HCT116 (cell line): ENCODE measurements at regions not wholly inside any gene's neighbourhood (a gene's known extent, or its start where the extent isn't known, plus 50 kb on each side); places are given as distances from the start of the nearest gene placed in this dataset.

Source experiments
- ATAC-seq: fragments of 200-7000 bp; cut with Tn5 transposase; 2 replicates; pipeline ENCODE4 v1.9.1; 2020; ENCODE audit warnings: mild to moderate bottlenecking, moderate library complexity
- BruUV-seq: library from RNA; stranded (reverse); fragments of 400-500 nt; replicated peaks from 2 replicates; lab custom pipeline; 2021; lab: Mats Ljungman, UMichigan
- CTCF ChIA-PET: fragments of 300-600 bp; sonication (Branson Sonifier 250); formaldehyde crosslinking; loops from one replicate; lab custom pipeline; 2021; ENCODE audit warnings: antibody characterized with exemption; lab: Charles Lee
- POLR2A ChIA-PET: fragments of 300-600, 350-600 bp; sonication (Branson Sonifier 250); formaldehyde crosslinking; loops from one replicate; lab custom pipeline; 2021; ENCODE audit warnings: antibody characterized with exemption; lab: Charles Lee
- RAD21 ChIA-PET, 2 experiments: fragments of 300-600 bp; sonication (Branson Sonifier 250); formaldehyde crosslinking; loops; one replicate each; lab custom pipeline; 2023; ENCODE audit warnings: low total read pairs in 2 of 2; ENCODE audit not compliant: uncharacterized antibody in 2 of 2, unreplicated experiment in 2 of 2, low non-redundant PET in 1 of 2; lab: Charles Lee
- DNase-seq: peaks from one replicate; pipeline ENCODE4 v3.0.0-alpha.2; 2010; ENCODE audit warnings: low read depth, low spot score
- H2AFZ ChIP-seq: fragments of 200-600 bp; shearing (Covaris generic), sonication (generic); 2 replicates; pipeline ENCODE4 v1.6.1; 2017; ENCODE audit warnings: low read depth, mixed run types, mixed read lengths, antibody characterized with exemption, low read length; ENCODE audit not compliant: poor library complexity, severe bottlenecking
- H3K27ac ChIP-seq: 2 replicates; pipeline ENCODE4 v1.5.1; 2012; ENCODE audit warnings: low read depth, low read length
- H3K27me3 ChIP-seq: fragments of 200-600 bp; sonication (generic); 2 replicates; pipeline ENCODE4 v1.6.1; 2016; ENCODE audit warnings: mixed run types, low read length, mixed read lengths; ENCODE audit not compliant: insufficient read depth
- H3K36me3 ChIP-seq, 2 experiments: fragments of 200-500 bp in 1 of 2; fragments of 200-600 bp in 1 of 2; sonication (Bioruptor generic) in 1 of 2; sonication (generic) in 1 of 2; 2 replicates each; pipeline versions ENCODE4 v1.5.1 to v1.6.1; 2014 to 2016; ENCODE audit warnings: low read length in 2 of 2, inconsistent platforms in 1 of 2, mixed read lengths in 1 of 2, mixed run types in 1 of 2; ENCODE audit not compliant: insufficient read depth in 2 of 2, control insufficient read depth in 1 of 2
- H3K4me1 ChIP-seq, 2 experiments: fragments of 200-600 bp in 1 of 2; sonication (generic) in 1 of 2; 2 replicates each; pipeline versions ENCODE4 v1.5.1 to v1.6.1; 2012 to 2017; ENCODE audit warnings: low read length in 2 of 2, inconsistent platforms in 1 of 2, mild to moderate bottlenecking in 1 of 2, mixed read lengths in 1 of 2, mixed run types in 1 of 2, moderate library complexity in 1 of 2; ENCODE audit not compliant: insufficient read depth in 2 of 2, control insufficient read depth in 1 of 2
- H3K4me2 ChIP-seq: fragments of 200-600 bp; sonication (generic); 2 replicates; pipeline ENCODE4 v1.6.1; 2017; ENCODE audit warnings: mixed run types, low read length, mixed read lengths
- H3K4me3 ChIP-seq, 2 experiments: fragments of 200-600 bp in 1 of 2; sonication (generic) in 1 of 2; replicated peaks in 1 of 2; 2 replicates each; pipeline ENCODE4 v1.5.1; 2011 to 2016; ENCODE audit warnings: low read length in 2 of 2, control low read depth in 1 of 2, low read depth in 1 of 2, mild to moderate bottlenecking in 1 of 2, mixed read lengths in 1 of 2, mixed run types in 1 of 2
- H3K79me2 ChIP-seq: fragments of 200-600 bp; sonication (generic); 2 replicates; pipeline ENCODE4 v1.6.1; 2017; ENCODE audit warnings: mild to moderate bottlenecking, mixed run types, low read length, moderate library complexity, mixed read lengths; ENCODE audit not compliant: insufficient read depth
- H3K9ac ChIP-seq: fragments of 200-600 bp; sonication (generic); 2 replicates; pipeline ENCODE4 v1.6.1; 2016; ENCODE audit warnings: low read length, mixed read lengths
- H3K9me2 ChIP-seq: fragments of 200-600 bp; sonication (generic), shearing (Covaris generic); 2 replicates; pipeline ENCODE4 v1.6.1; 2017; ENCODE audit warnings: mixed run types, mild to moderate bottlenecking, moderate library complexity; ENCODE audit not compliant: insufficient read depth
- H3K9me3 ChIP-seq, 2 experiments: fragments of 200-500 bp in 1 of 2; fragments of 200-600 bp in 1 of 2; sonication (Bioruptor generic) in 1 of 2; sonication (generic) in 1 of 2; 2 replicates each; pipeline ENCODE4 v1.6.1; 2014 to 2017; ENCODE audit warnings: low read length in 2 of 2, mixed read lengths in 2 of 2, inconsistent platforms in 1 of 2, low read depth in 1 of 2, mild to moderate bottlenecking in 1 of 2, mixed run types in 1 of 2, moderate library complexity in 1 of 2; ENCODE audit not compliant: control insufficient read depth in 1 of 2, insufficient read depth in 1 of 2
- H4K20me1 ChIP-seq: fragments of 200-600 bp; sonication (generic), shearing (Covaris generic); 2 replicates; pipeline ENCODE4 v1.6.1; 2017; ENCODE audit warnings: mixed run types, mild to moderate bottlenecking, moderate library complexity; ENCODE audit not compliant: insufficient read depth
- EGR1 ChIP-seq: IDR thresholded peaks from 2 replicates; pipeline ENCODE4 v1.6.1; 2012; ENCODE audit warnings: low read depth
- ELF1 ChIP-seq: IDR thresholded peaks from 2 replicates; pipeline ENCODE4 v1.6.1; 2012; ENCODE audit warnings: low read depth, borderline replicate concordance
- EZH2 ChIP-seq: fragments of 200-600 bp; sonication (generic); IDR thresholded peaks from 2 replicates; pipeline ENCODE4 v1.6.1; 2017; ENCODE audit warnings: antibody characterized with exemption, mixed run types
- POLR2A ChIP-seq: IDR thresholded peaks from 2 replicates; pipeline ENCODE4 v1.7.0; 2011; ENCODE audit warnings: borderline replicate concordance; ENCODE audit not compliant: insufficient read depth, insufficient read length; ENCODE audit errors: extremely low read depth
- RAD21 ChIP-seq: IDR thresholded peaks from 2 replicates; pipeline ENCODE4 v1.6.1; 2012; ENCODE audit warnings: low read depth, mild to moderate bottlenecking
- SIN3A ChIP-seq: IDR thresholded peaks from 2 replicates; pipeline ENCODE4 v1.6.1; 2012; ENCODE audit warnings: low read depth
- SP1 ChIP-seq: IDR thresholded peaks from 2 replicates; pipeline ENCODE4 v1.6.1; 2012; ENCODE audit warnings: low read depth
- SRF ChIP-seq: IDR thresholded peaks from 2 replicates; pipeline ENCODE4 v1.6.1; 2012; ENCODE audit warnings: low read depth
- YY1 ChIP-seq: IDR thresholded peaks from 2 replicates; pipeline ENCODE4 v1.6.1; 2011; ENCODE audit warnings: low read length, low read depth, moderate library complexity, mild to moderate bottlenecking; ENCODE audit not compliant: insufficient replicate concordance; ENCODE audit errors: extremely low read depth
- ZFX ChIP-seq: fragments of 450-650 bp; IDR thresholded peaks from 2 replicates; pipeline ENCODE4 v1.6.1; 2017
- ZNF274 ChIP-seq: fragments of 200-500 bp; sonication (Bioruptor generic); IDR thresholded peaks from 2 replicates; pipeline ENCODE4 v1.6.1; 2014; ENCODE audit warnings: mild to moderate bottlenecking, low read depth, low read length, inconsistent platforms
- intact Hi-C: fragments of 100-400 bp; cut with micrococcal nuclease; formaldehyde crosslinking; loops from 2 replicates; pipeline ENCODE4 v1.10.0; 2022
- TF ChIP-seq, protein P1 (sequence below): IDR thresholded peaks from 2 replicates; pipeline ENCODE4 v1.6.1; 2011; ENCODE audit warnings: mild to moderate bottlenecking, low read length, moderate library complexity; ENCODE audit not compliant: insufficient replicate concordance; ENCODE audit errors: extremely low read depth
- TF ChIP-seq, protein P2 (sequence below): IDR thresholded peaks from 2 replicates; pipeline ENCODE4 v1.6.1; 2012

DNA sequence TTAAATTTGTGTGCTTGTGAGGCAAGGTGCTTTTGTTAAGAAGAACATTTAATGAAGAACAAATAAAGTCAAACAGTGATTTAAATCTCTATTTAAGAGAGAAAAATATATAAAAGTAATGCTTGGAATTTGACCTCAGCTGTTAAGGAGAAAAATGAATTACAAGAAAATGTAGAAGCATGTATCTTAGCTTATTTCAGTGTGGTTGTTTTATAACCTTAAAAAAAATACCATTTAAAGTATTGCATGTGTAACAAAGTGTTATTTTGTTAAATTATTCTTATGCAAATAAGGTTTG lies 537.0 kb upstream of the SPRY2 start:
- intact Hi-C loops, result no loop called here
- no peaks in the 10 kb centered on the region for H3K9me2 ChIP-seq
- H3K9ac ChIP-seq, result no peak overlapping the region
- H3K36me3 ChIP-seq, result no peaks in the 10 kb centered on the region
- H3K4me1 ChIP-seq, result no peaks in the 10 kb centered on the region
- no TSS peak for BruUV-seq
- no peaks in the 10 kb centered on the region for H4K20me1 ChIP-seq
- no peaks in the 10 kb centered on the region for H3K79me2 ChIP-seq
- TF ChIP-seq ELF1 (no peak), EZH2 (no peak), EGR1 (no peak), RAD21 (no peak), ZNF274 (no peak), SIN3A (no peak), POLR2A (no peak), SRF (no peak), ZFX (no peak), YY1 (no peak), SP1 (no peak)
- TF ChIP-seq, protein P1, sequence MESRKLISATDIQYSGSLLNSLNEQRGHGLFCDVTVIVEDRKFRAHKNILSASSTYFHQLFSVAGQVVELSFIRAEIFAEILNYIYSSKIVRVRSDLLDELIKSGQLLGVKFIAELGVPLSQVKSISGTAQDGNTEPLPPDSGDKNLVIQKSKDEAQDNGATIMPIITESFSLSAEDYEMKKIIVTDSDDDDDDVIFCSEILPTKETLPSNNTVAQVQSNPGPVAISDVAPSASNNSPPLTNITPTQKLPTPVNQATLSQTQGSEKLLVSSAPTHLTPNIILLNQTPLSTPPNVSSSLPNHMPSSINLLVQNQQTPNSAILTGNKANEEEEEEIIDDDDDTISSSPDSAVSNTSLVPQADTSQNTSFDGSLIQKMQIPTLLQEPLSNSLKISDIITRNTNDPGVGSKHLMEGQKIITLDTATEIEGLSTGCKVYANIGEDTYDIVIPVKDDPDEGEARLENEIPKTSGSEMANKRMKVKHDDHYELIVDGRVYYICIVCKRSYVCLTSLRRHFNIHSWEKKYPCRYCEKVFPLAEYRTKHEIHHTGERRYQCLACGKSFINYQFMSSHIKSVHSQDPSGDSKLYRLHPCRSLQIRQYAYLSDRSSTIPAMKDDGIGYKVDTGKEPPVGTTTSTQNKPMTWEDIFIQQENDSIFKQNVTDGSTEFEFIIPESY, result no peak
- TF ChIP-seq, protein P2, sequence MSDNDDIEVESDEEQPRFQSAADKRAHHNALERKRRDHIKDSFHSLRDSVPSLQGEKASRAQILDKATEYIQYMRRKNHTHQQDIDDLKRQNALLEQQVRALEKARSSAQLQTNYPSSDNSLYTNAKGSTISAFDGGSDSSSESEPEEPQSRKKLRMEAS, result no peak
- POLR2A ChIA-PET, result no interaction called here
- H3K27ac ChIP-seq, result no peak overlapping the region
- H3K27me3 ChIP-seq, result no peaks in the 10 kb centered on the region
- H3K4me3 ChIP-seq, result no peak overlapping the region
- DNase-seq, result no peak
- no peak for ATAC-seq
- H3K4me2 ChIP-seq, result no peak overlapping the region
- H2AFZ ChIP-seq, result no peak overlapping the region
- CTCF ChIA-PET, result no interaction called here
- H3K9me3 ChIP-seq, result no peaks in the 10 kb centered on the region
- RAD21 ChIA-PET, result no interaction called here
